Stimulated activated CD4-positive, alpha-beta T cell treated with anti-CD3 and anti-CD28 coated beads, Interleukin-4, amount 100 ng/mL, for 48 hours (primary cell): ENCODE measurements at regions not wholly inside any gene's neighbourhood (a gene's known extent, or its start where the extent isn't known, plus 50 kb on each side); places are given as distances from the start of the nearest gene placed in this dataset.

Source experiments
- DNase-seq, 2 donors: peaks; one replicate each; pipeline ENCODE4 v3.0.0-alpha.2; 2020; ENCODE audit warnings: low read depth in 2 of 2

GRCh38 chr3:66747696-66748095, 246.9 kb upstream of the LRIG1 start:
- no peak for DNase-seq

GRCh38 chr3:66748175-66748876, 247.5 kb upstream of the LRIG1 start:
- no peak for DNase-seq

- DNase-seq: no peak
These were observed 246.3 kb upstream of the KBTBD8 start for GRCh38 chr3:66751842-66752241.

GRCh38 chr3:66753670-66754069, 244.4 kb upstream of the KBTBD8 start:
- no peak for DNase-seq

- no peak for DNase-seq
These were observed 243.5 kb upstream of the KBTBD8 start for GRCh38 chr3:66754613-66755012.

GRCh38 chr3:66755924-66756323, 242.2 kb upstream of the KBTBD8 start:
- no peak for DNase-seq

GRCh38 chr3:66756468-66757036, 241.6 kb upstream of the KBTBD8 start:
- no peak for DNase-seq

GRCh38 chr3:66761093-66761780, 236.9 kb upstream of the KBTBD8 start:
- DNase-seq: no peak

- no peak for DNase-seq
These were observed 235.0 kb upstream of the KBTBD8 start for GRCh38 chr3:66762916-66763693.

- DNase-seq: no peak
These were observed 220.0 kb upstream of the KBTBD8 start for GRCh38 chr3:66778107-66778506.

GRCh38 chr3:66778777-66779176, 219.3 kb upstream of the KBTBD8 start:
- no peak for DNase-seq

GRCh38 chr3:66785191-66785909, 212.8 kb upstream of the KBTBD8 start:
- DNase-seq: no peak

- DNase-seq: no peak
These were observed 208.4 kb upstream of the KBTBD8 start for GRCh38 chr3:66789580-66790237.

- no peak for DNase-seq
These were observed 206.0 kb upstream of the KBTBD8 start for GRCh38 chr3:66792086-66792485.

- DNase-seq: no peak
These were observed 202.7 kb upstream of the KBTBD8 start for GRCh38 chr3:66795365-66795764.

GRCh38 chr3:66796343-66796742, 201.8 kb upstream of the KBTBD8 start:
- no peak for DNase-seq

- no peak for DNase-seq
These were observed 200.1 kb upstream of the KBTBD8 start for GRCh38 chr3:66797889-66798560.

- no peak for DNase-seq
These were observed 197.1 kb upstream of the KBTBD8 start for GRCh38 chr3:66800941-66801545.

GRCh38 chr3:66803206-66803605, 194.9 kb upstream of the KBTBD8 start:
- no peak for DNase-seq
